GM12864 (cell line): ENCODE measurements at regions not wholly inside any gene's neighbourhood (a gene's known extent, or its start where the extent isn't known, plus 50 kb on each side); places are given as distances from the start of the nearest gene placed in this dataset.

Experiments used
- DNase-seq: peaks from one replicate; pipeline ENCODE4 v3.0.0-alpha.2; 2011; ENCODE audit warnings: low read depth
- H3K4me3 ChIP-seq: 2 replicates; pipeline ENCODE4 v1.5.1; 2011; ENCODE audit warnings: mild to moderate bottlenecking, low read depth, low read length, control low read depth
- TF ChIP-seq, protein P1 (sequence below): IDR thresholded peaks from 2 replicates; pipeline ENCODE4 v1.5.1; 2011; ENCODE audit warnings: low read depth, mild to moderate bottlenecking, moderate library complexity, low read length, control low read depth, inconsistent platforms; ENCODE audit errors: missing control alignments

- DNase-seq: no peak
- TF ChIP-seq, protein P1, sequence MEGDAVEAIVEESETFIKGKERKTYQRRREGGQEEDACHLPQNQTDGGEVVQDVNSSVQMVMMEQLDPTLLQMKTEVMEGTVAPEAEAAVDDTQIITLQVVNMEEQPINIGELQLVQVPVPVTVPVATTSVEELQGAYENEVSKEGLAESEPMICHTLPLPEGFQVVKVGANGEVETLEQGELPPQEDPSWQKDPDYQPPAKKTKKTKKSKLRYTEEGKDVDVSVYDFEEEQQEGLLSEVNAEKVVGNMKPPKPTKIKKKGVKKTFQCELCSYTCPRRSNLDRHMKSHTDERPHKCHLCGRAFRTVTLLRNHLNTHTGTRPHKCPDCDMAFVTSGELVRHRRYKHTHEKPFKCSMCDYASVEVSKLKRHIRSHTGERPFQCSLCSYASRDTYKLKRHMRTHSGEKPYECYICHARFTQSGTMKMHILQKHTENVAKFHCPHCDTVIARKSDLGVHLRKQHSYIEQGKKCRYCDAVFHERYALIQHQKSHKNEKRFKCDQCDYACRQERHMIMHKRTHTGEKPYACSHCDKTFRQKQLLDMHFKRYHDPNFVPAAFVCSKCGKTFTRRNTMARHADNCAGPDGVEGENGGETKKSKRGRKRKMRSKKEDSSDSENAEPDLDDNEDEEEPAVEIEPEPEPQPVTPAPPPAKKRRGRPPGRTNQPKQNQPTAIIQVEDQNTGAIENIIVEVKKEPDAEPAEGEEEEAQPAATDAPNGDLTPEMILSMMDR: no peak
- H3K4me3 ChIP-seq: no peak overlapping the region
Measured at GRCh38 chr10:88190540-88191235, 327.3 kb downstream of the PTEN start.

GRCh38 chr10:88193018-88193417 lies 329.6 kb downstream of the PTEN start:
- H3K4me3 ChIP-seq: no peak overlapping the region
- TF ChIP-seq, protein P1: no peak
- DNase-seq: no peak

DNA sequence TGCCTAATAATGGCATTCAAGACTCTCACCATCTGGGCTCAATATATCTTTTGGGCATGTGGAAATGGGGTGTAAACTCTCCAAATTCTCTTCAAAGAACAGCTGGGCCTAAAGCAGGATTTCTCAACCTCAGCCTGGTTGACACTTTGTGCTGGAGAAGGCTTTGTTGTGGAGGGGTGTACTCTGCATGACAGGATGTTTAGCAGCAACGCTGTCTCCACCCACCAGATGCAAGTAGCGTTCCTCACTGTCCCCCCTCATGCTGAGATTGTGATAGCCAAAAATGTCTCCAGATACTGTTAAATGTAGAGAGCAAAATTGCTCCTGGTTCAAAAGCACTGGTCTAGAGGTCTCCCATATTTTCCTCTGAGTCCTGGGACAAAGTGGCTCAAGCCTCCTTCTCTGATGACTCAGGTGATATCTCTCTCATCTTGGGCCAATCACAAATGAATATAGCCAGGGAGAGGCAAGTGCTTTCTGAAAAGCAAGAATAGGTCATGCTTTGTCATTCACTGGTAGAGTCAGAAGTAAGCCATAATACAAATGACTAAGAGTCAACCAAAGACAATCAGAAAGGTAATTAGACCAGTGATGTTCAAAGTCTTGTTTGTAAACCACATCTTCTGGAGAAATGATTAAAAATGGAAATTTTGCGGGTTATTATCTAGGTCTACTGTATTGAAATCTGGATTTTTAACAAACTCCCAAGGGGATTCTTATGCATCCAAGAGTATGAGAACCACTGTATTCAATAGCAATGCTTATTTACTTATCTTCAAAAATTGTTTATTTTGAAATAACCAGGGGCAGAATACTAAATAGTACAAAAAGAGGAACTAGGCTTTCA lies 330.8 kb downstream of the PTEN start:
- TF ChIP-seq, protein P1: no peak
- H3K4me3 ChIP-seq: no peak overlapping the region
- no peak for DNase-seq

DNA sequence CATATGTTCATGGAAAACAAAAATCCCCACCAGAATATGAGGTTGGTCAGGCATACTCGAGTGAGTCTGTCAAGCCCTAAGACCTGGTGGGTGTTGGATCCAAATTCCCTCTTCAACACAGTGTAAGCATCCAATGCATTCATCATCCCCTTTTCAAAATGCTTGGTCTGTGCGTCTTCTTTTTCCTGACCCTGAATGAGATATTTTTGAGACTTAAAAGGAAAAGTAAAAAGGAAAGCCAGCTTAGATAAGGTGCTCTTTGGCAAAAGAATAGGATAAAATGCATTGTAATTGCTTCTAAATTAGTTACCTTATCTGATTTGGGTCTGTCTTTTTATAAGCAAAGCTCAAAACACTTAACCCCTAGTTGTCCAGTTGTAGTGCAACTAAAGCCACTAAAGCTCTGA lies 331.5 kb downstream of the PTEN start:
- H3K4me3 ChIP-seq: no peak overlapping the region
- TF ChIP-seq, protein P1: no peak
- DNase-seq: no peak

GRCh38 chr10:88195841-88196240 lies 332.4 kb downstream of the PTEN start:
- no peak overlapping the region for H3K4me3 ChIP-seq
- TF ChIP-seq, protein P1: no peak
- no peak for DNase-seq

DNA sequence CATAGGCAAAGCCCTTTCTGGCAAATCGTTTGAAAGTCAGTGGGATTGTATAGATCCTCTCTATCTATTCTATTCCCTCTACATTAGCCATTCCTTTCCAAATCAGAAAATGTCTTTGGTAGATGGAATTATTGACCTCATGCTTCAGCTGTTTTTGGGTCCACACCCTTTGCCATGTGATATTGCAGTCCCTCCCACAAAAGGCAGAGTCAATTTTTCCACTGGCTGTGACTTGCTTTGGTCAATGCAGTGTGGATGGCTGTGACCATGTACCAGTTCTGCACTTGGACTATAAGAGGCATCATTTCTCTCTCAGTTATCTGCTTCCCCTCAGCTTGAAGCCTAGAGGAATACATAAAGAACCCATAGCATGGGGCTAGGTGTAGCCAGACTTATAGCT lies 332.9 kb downstream of the PTEN start:
- no peak for DNase-seq
- TF ChIP-seq, protein P1: no peak
- H3K4me3 ChIP-seq: no peak overlapping the region

DNA sequence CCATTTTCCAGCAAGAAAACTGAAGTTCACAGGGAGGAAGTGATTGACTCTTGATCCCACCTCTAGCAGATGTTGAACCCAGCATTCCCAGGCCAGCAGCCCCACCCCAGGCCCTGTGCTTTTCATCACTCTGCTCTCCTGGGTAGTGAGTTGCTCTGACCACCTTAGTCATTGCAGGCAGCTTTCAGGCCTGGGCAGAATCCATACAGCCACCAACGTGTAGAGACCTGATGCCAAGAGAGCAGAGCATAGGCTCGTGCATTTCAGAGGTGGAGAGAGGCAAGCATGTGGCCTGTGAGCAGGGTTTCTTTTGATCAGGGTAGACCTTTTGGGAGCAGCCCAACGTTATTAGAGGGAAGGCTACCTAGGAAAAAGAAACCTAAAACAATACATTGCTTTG lies 334.6 kb downstream of the PTEN start:
- TF ChIP-seq, protein P1: no peak
- no peak for DNase-seq
- no peak overlapping the region for H3K4me3 ChIP-seq
